Mammary epithelial cell (primary cell): ENCODE measurements at regions not wholly inside any gene's neighbourhood (a gene's known extent, or its start where the extent isn't known, plus 50 kb on each side); places are given as distances from the start of the nearest gene placed in this dataset.

Experiments
- CTCF ChIP-seq, 2 donors: IDR thresholded peaks in 1 of 2; conservative IDR thresholded peaks in 1 of 2; 2 replicates each; pipeline ENCODE4 v1.5.1; 2011 to 2012; ENCODE audit warnings: inconsistent platforms in 2 of 2, low read length in 2 of 2, mild to moderate bottlenecking in 2 of 2, control low read depth in 1 of 2, low read depth in 1 of 2; ENCODE audit not compliant: insufficient read depth in 1 of 2; ENCODE audit errors: extremely low read depth in 1 of 2
- EZH2 ChIP-seq: IDR thresholded peaks from 2 replicates; pipeline ENCODE4 v1.6.1; 2012; ENCODE audit warnings: low read length, inconsistent platforms, borderline replicate concordance

- TF ChIP-seq CTCF (conservative IDR thresholded peaks at IDR 0.05 in 1 of 2, IDR thresholded peaks at IDR 0.05 in 1 of 2; ENCODE audit: extremely low read depth in 1 of 2, insufficient read depth in 1 of 2, low read depth in 1 of 2, low read length in 2 of 2) (no peak), EZH2 (no peak)
Observed at GRCh38 chr4:34112573-34112972, 2131.7 kb downstream of the ARAP2 start.
